ENCODE measurements at regions not wholly inside any gene's neighbourhood (a gene's known extent, or its start where the extent isn't known, plus 50 kb on each side); places are given as distances from the start of the nearest gene placed in this dataset.

GRCh38 chr21:43316156-43316845, 110.6 kb downstream of the SIK1 start:
- Histone ChIP-seq H3K27ac (ENCODE audit: low read depth) (no peak overlapping the region), H3K4me1 (ENCODE audit: insufficient read depth) (peaks cover 16% of the 10 kb centered on the region), H3K27me3 (ENCODE audit: insufficient read depth) (no peaks in the 10 kb centered on the region), H3K36me3 (ENCODE audit: insufficient read depth) (no peaks in the 10 kb centered on the region), H3F3A (replicated peaks; ENCODE audit: low read depth) (no peaks in the 10 kb centered on the region), H3K4me3 (no peak overlapping the region), H4K20me1 (replicated peaks; ENCODE audit: insufficient read depth) (no peaks in the 10 kb centered on the region), H3K4me2 (no peak overlapping the region), H3K79me2 (replicated peaks; ENCODE audit: insufficient read depth) (no peaks in the 10 kb centered on the region), H2AFZ (no peak overlapping the region), H3K9me2 (ENCODE audit: insufficient read depth) (no peaks in the 10 kb centered on the region)
- Mint-ChIP-seq H3K4me1 (peaks cover 29% of the 10 kb centered on the region), H3K27ac (no peak overlapping the region), H3K27me3 (ENCODE audit: insufficient read depth, low read depth, poor library complexity) (peaks cover 24% of the 10 kb centered on the region), H3K36me3 (ENCODE audit: low read depth) (peaks cover 16% of the 10 kb centered on the region), H3K9me3 (peaks cover 21% of the 10 kb centered on the region), H3K4me3 (no peak overlapping the region)
- TF ChIP-seq ZNF114 (CRISPR knock-in tag; IDR thresholded peaks at IDR 0.05) (no peak), NANOG (IDR thresholded peaks at IDR 0.05; ENCODE audit: borderline replicate concordance) (no peak), ETS1 (IDR thresholded peaks at IDR 0.05) (no peak)
- ATAC-seq (no peak), DNase-seq (ENCODE audit: low spot score) (no peak)

GRCh38 chr21:43315244-43316137, 111.4 kb downstream of the SIK1 start:
- Histone ChIP-seq H3K4me2 (no peak overlapping the region), H3K27ac (ENCODE audit: low read depth) (no peak overlapping the region), H3K79me2 (replicated peaks; ENCODE audit: insufficient read depth) (no peaks in the 10 kb centered on the region), H3F3A (replicated peaks; ENCODE audit: low read depth) (no peaks in the 10 kb centered on the region), H3K4me1 (ENCODE audit: insufficient read depth) (peaks cover 19% of the 10 kb centered on the region), H2AFZ (peak overlapping the region; percentile 66; the same call in 1 of the 2 replicates), H3K36me3 (ENCODE audit: insufficient read depth) (no peaks in the 10 kb centered on the region), H3K9me2 (ENCODE audit: insufficient read depth) (no peaks in the 10 kb centered on the region), H3K27me3 (ENCODE audit: insufficient read depth) (no peaks in the 10 kb centered on the region), H3K4me3 (no peak overlapping the region), H4K20me1 (replicated peaks; ENCODE audit: insufficient read depth) (no peaks in the 10 kb centered on the region)
- Mint-ChIP-seq H3K27me3 (ENCODE audit: insufficient read depth, low read depth, poor library complexity) (peaks cover 24% of the 10 kb centered on the region), H3K4me3 (no peak overlapping the region), H3K4me1 (peaks cover 34% of the 10 kb centered on the region), H3K36me3 (ENCODE audit: low read depth) (peaks cover 16% of the 10 kb centered on the region), H3K9me3 (peaks cover 21% of the 10 kb centered on the region), H3K27ac (no peak overlapping the region)
- TF ChIP-seq ZNF114 (CRISPR knock-in tag; IDR thresholded peaks at IDR 0.05): no peak
- peak; percentile 25 to 46; a peak in 3 of 4 replicates for TF ChIP-seq CTCF (conservative IDR thresholded peaks at IDR 0.05; ENCODE audit: low read depth in 2 of 2)
- no peak for TF ChIP-seq EZH2 (IDR thresholded peaks at IDR 0.05; ENCODE audit: low read depth, unreplicated experiment)
- TF ChIP-seq JUNB (IDR thresholded peaks at IDR 0.05; ENCODE audit: unreplicated experiment): no peak
- TF ChIP-seq CREB1 (CRISPR knock-in tag; IDR thresholded peaks at IDR 0.05; ENCODE audit: low read depth): no peak
- no peak for TF ChIP-seq ETS1 (IDR thresholded peaks at IDR 0.05)
- no peak for TF ChIP-seq POLR2AphosphoS5 (IDR thresholded peaks at IDR 0.05; ENCODE audit: low read depth)
- no peak for DNase-seq (ENCODE audit: low spot score)
- peak; percentile 15; the same call in 2 of the 3 replicates for ATAC-seq

All from GM23338 (cell line).